CD4-positive, alpha-beta T cell treated with Interleukin-4 for 1 hour (primary cell): ENCODE measurements at regions not wholly inside any gene's neighbourhood (a gene's known extent, or its start where the extent isn't known, plus 50 kb on each side); places are given as distances from the start of the nearest gene placed in this dataset.

Source experiments
- DNase-seq, 2 donors: peaks; one replicate each; pipeline ENCODE4 v3.0.0-alpha.2; 2020 to 2022

DNA sequence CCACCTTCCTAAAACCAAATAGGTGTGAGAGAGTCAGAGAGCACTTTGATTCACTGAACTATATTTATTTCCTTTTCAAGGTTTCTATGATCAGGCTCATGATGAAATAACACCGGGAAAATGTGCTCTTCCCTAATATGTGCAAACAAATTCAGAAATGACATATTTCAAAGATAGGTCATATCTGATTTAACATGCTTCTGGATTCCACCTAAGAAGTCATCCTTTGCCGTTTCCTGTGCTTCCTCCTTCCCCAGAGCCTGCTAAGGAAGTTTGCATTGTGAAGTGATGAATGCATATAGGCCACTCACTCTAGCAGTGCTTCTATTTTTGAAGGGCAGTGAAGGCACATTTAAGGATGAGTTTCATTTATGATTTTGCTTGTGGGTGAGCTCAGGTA lies 327.6 kb downstream of the TDRD15 start:
- DNase-seq = no peak

DNA sequence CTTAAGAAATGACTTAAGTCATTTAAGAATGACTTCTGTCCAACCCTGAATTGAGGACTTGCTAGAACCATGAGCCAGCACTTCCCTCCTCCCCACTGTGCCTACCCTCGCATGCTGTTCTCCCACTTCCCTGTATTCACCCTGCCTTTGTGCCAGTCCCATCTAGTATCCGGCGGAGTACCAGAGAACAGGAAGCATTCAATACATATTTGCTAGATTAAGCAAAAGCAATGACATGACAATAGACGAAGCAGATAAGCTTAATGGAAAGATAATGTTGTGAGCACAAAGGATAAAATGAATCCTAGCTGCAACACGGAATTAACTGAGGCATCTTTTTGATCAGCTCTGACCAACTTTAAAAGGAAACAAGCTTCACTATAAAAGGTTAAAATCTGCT lies 328.5 kb downstream of the TDRD15 start:
- DNase-seq = no peak

DNA sequence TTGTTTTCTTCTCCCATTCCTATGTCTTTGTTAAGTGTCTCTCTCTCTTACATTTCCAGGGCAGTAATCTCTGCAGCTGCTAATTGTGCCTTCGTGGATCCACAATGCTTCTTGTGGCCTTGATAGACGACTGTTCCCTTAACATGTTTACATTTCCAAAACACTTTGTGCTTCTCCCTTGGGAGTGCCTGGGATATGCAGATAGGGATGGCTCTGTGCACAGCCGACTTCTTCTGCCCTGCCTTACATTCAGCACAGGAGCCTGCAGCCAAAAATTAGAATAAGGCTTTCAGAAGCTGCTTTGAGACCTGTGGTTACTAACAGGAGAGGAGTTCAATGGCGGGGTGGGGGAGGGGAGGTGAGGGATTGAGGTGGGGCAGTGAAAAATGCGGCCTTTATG lies 328.9 kb downstream of the TDRD15 start:
- DNase-seq = no peak

DNA sequence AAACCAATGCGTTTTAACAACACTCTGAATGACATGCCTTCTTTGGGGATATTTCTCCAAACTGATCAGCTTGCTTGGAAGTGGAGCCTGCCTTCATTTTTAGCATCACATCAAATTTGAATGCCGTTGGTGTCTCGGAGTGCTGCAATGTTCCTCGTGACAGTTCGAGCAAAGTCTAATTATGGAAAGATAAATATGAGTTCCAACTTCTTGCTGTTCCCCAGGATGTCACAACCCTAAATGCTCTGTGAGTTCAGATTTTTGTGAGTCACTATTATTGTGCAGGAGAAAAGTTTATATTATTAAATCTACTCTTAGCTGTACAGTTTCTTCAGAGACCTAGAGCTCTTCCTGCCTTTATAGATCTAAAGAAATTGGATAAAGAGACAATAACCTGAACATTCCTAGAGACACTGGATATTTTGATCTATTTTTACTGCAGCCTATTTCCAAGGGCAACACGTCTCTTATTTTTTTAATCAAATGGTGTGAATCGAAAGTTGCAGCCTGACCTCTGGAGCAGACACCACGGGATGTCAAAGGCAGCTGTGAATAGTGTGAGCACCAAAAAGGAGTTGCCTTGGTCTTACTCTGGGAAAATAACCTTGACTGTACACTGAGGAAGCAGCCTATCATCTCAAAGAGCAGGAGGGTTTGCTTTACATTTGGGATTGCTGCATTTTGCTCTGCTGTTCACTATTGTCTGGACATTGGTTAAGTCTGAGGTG lies 330.1 kb downstream of the TDRD15 start:
- no peak for DNase-seq

DNA sequence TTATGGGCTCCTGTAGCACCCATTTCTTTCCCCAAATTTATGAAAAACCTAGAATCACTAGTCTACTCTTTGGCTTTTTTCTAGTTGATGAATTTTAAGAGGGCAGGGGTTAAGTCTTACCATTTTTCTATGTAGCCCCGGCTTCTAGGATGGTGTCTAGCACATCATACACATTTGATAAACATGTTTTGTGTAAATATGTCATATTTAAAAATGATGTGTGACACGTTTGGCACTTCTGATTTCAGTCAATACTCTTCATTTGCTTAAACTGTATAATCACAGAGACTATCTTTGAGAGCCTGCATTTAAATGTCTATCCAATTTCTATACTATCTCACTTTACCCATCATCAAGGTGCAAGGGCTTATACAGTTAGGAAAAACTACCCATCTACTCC lies 331.1 kb downstream of the TDRD15 start:
- DNase-seq = no peak

GRCh38 chr2:21461754-21462240 lies 338.0 kb downstream of the TDRD15 start:
- no peak for DNase-seq

DNA sequence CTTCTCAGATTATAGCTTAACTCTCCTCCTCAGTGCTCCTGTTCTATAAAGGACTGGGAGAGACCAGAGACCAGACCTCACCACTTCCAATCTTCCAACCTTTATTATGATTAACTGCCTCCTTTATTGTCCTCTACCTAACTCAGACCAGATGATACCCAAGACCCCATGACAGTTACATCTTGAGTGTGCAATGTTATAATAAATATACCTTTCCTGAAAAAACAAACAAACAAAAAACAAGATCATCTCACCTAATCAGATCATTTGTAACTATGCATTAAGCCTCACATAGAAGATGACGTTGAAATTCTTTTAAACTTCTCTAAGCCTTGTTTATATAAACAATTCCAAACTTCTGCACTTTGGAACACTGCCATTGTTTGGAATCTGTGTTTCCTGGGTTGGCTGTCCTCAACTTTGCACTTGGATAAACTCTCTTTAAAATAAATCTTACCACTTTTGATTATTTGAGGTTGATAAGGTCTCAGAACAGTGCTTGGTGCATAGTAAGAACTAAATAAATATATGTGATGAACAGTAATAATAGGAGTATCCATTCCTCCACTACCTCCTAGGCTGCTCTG lies 342.7 kb downstream of the TDRD15 start:
- DNase-seq = no peak

GRCh38 chr2:21467280-21467818 lies 343.6 kb downstream of the TDRD15 start:
- DNase-seq = no peak

DNA sequence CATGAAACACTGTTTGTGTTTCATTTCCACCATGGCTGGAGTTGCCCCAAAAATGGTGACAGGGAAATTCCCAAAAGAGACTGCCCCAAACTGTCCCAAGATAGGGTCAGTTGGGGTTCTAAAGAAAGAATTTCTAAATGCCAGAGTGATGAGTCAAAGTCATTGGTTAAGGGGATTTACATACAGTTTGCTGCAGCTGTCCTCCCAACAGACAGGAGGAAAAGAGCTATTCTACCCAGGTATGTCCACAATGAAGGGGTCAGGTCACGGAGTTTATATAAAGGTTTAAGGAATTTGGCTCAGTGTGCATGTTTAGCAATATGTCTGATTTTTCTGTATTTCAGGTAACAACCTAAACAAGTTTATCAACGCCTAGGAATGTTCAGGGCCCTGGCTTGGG lies 344.1 kb downstream of the TDRD15 start:
- no peak for DNase-seq

DNA sequence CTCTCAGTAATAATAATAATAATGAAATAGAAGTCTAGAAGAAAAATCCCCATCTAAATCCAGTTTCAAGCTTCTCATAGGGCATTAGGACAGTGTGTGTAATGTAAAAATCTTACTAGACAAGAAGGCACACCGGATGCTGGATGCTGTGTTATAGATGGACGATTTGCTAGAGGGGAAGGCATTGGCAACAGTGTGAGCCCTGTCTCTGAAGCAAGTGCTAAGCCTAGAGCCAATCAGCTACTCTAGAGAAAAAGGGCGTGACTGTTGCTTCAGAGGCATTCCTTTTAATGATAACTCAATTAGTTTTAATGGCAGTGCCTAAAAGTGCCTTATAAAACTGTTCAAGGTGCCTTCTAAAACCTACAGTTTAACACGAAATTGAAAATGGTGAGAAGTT lies 344.9 kb downstream of the TDRD15 start:
- DNase-seq = no peak

DNA sequence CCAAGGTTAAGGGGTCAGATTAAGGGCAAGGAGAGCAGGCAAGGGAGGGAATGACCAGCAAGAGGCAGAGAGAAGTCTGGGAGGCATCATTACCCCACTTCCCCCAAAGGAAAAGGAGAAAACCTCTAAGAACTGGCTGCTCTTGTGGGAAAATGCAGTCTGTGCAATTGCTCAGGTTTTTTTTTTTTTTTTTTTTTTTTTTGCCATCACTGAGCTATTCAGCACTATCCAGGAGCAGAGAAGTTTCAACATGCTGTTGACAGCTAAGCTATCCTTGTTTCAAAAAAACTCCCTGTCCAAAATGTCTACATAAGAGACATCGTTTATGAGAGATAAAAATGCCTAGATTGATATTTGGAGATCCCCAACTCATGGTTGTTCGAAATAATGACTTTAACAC lies 345.4 kb downstream of the TDRD15 start:
- DNase-seq = no peak

GRCh38 chr2:21469564-21469963 lies 345.8 kb downstream of the TDRD15 start:
- no peak for DNase-seq

DNA sequence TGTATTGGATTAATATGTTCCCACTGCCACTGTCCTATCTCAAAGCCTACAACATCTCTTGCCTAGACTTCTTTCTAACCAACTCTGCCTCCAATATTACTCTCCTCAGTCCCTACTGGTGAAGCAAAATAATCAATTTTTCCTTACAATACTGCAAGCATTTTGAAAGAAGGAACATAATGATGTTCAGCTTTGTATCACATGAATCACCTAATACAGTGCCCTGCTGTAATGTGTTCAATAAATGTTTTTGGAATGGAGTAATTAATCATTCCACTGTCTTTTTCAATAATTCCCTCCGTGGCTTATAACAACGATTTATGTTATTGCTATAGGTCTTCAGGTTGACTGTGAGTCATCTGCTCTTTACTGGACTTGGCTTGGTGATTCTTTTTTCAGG lies 356.4 kb downstream of the TDRD15 start:
- no peak for DNase-seq

DNA sequence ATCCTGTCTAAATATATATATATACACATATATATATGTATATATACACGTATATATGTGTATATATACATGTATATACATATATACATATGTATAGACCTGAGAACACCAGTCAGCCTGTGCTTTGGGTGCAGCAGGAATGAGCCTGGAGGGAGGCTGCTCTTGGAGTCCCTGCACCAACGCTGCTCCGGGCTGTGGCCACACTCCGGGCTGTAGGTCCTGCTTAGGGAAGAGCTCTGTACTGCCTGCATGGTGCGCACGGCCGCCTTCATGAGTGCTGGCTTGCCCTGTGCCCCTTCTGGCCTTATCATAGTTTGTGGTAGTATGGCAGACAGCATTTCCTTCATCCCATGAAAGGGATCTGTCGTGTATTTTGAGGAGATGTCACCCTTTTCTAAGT lies 360.9 kb downstream of the TDRD15 start:
- DNase-seq = no peak

DNA sequence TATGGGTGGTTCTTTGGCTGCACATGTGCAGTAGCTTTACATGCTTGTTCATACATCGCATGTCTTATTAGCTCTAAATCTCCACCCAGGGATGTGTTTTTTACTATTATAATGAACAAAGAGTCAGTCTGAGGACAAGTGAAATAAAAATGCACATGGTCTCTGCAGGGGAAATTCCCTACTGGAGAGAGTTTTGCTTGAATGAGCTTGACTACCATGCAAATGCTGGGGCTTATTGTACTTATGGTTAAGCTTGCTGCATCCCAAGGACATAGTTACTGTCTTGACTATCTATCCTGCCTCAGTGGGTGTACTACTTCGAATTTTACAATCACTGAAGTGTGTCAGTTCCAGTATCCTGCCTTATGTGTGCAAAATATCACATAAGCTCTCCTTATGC lies 362.7 kb downstream of the TDRD15 start:
- no peak for DNase-seq

DNA sequence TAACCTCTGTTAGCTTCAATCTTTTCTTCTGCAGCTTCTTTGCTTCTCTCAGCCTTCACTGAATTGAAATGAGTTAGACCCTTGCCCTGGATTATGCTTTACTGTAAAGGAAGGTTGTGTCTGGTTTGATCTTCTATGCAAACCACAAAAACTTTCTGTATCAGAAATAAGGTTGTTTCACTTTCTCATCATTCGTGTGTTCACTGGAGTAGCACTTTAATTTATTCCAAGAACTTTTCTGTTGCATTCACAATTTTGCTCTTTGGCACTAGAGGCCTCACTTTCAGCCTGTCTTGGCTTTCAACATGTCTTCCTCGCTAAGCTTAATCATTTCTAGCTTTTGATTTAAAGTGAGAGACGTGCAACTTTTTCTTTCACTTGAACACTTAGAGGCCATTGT lies 365.3 kb downstream of the TDRD15 start:
- DNase-seq = no peak

DNA sequence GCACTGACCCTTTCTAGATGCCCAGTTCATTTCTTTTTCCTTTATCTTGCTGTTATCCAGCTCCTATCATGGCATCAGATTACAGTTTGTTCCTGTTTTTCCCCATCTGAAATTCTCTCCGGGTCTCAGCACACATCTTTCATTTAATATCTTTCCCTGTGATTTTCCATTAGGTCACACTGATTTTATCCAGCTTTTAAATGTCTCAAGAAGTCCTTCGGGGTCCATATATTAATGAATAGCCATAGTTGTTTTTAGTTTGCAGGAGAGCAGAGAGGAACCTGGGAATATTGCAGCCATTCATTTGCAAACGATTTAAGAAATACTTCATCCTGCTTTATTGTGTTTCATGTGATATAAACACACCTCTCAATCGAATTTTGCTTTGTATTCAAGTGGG lies 374.2 kb downstream of the TDRD15 start:
- no peak for DNase-seq

- DNase-seq = no peak
Measured at GRCh38 chr2:21500401-21500945, 376.7 kb downstream of the TDRD15 start.

DNA sequence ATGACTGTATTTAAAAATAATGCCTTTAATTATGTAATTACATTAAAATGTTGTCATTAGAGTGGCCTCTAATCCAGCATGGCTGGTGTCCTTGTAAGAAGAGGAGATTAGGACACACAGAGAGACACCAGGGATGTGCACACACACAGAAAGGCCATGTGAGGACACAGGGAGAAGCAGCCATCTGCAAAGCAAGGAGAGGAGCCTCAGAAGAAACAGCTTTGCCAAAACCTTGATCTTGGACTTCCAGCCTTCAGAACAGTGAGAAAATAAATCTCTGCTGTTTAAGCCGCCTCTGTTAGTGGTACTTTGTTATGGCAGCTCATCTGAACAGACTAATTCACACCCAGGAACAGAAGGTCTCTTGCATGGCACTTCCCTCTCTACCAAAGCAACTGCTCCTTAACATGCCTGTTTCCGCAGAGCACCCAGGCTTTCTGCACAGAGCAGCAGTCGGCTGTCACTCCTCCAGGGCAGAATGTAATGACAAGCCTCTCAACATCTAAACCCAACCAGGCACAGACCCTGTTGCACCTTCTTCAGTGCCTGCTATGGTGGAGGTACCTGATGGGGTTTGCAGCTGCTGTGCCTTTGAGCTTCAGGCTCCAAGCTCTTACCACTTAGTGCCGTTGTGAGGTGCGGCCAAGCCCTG lies 377.7 kb downstream of the TDRD15 start:
- DNase-seq = no peak

- DNase-seq = no peak
Measured at GRCh38 chr2:21515903-21516302, 392.1 kb downstream of the TDRD15 start.

DNA sequence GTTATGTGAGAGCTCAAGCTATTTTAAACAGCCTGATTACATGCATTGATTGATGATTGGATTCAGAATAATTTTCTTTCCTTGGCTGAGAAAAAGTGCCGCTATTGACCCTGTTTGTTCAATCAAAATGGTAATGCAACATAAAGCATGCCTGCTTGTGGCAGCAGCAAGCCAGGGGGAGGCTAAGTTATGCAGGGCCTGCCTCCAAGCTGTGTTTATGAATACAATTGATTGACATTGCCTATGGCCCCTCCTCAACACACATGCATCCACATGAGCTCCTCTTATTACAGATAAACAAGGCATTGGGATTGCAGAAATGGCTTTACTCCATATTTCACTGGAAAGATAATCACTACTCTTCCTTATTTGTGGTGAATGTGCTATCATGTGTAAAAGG lies 395.6 kb downstream of the TDRD15 start:
- DNase-seq = no peak

DNA sequence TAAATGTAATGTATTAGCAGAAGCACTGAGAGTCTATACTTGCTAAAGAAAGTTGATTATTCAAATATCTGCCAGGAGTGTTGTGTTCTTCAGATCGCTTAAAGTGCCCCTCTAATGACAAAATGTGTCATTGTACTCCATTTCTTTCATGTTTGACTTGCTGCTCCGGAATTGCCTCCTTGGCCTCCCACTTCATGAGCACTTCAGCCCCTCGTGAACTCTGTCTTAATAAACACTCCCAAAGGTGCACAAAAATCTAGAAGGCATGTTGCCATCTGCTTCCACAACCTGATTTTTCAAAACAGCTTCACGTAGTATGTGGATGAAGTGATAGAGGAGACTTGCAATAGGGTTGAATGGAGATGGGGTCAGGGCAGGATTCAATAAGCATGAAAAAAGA lies 396.1 kb downstream of the TDRD15 start:
- DNase-seq = no peak

GRCh38 chr2:21535826-21536225 lies 412.1 kb downstream of the TDRD15 start:
- DNase-seq = no peak

- DNase-seq = no peak
Measured at GRCh38 chr2:21539685-21540084, 415.9 kb downstream of the TDRD15 start.
